ENCODE measurements at regions not wholly inside any gene's neighbourhood (a gene's known extent, or its start where the extent isn't known, plus 50 kb on each side); places are given as distances from the start of the nearest gene placed in this dataset.

DNA sequence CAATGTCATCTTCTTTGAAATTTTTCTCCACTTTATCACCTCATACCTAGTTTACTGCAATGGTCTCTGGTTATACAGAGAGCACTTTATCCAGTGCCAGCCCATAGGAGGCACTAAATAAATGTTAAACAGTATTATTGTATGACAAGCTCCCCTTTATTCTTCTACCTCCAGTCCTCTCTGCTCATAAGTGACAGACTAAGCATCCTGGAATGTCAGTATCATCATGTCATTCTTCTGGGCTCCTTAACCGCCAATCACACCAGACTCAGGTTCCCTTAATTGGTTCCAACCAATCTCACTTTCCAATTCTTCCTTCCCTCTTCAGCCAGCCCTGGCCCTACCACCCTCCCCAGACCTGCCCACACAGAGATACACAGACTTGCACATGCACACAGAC lies 93.1 kb downstream of the RPL27A start:
- H3K27me3 ChIP-seq: no peaks in the 10 kb centered on the region
- no peaks in the 10 kb centered on the region for H3K9me3 ChIP-seq (ENCODE audit: low read depth)
- H3K36me3 ChIP-seq (replicated peaks; ENCODE audit: insufficient read depth, low read depth): no peaks in the 10 kb centered on the region
- no peak for DNase-seq (ENCODE audit: low spot score)
- peaks cover 19% of the 10 kb centered on the region for H3K4me1 ChIP-seq (ENCODE audit: insufficient read depth)
- peaks cover 44% of the 10 kb centered on the region for H3K79me2 ChIP-seq
- H3K27ac ChIP-seq: peak overlapping the region; percentile 31
- H3K9me2 ChIP-seq (replicated peaks; ENCODE audit: insufficient read depth): no peaks in the 10 kb centered on the region
- no peak overlapping the region for H3K4me3 ChIP-seq
- 92% methylated on average over 1 of the region's 1 CpG for WGBS (ENCODE audit: low lambda C conversion rate, missing lambda C conversion rate)
- H3K4me2 ChIP-seq: no peak overlapping the region
- no peaks in the 10 kb centered on the region for H4K20me1 ChIP-seq (ENCODE audit: insufficient read depth, poor library complexity, severe bottlenecking)
- no peak overlapping the region for H2AFZ ChIP-seq
- TF ChIP-seq EZH2phosphoT487 (IDR thresholded peaks at IDR 0.05; ENCODE audit: low read depth, severe bottlenecking, unreplicated experiment) (no peak), EZH2 (IDR thresholded peaks at IDR 0.05; ENCODE audit: borderline replicate concordance) (no peak)
- TF ChIP-seq, protein P1, sequence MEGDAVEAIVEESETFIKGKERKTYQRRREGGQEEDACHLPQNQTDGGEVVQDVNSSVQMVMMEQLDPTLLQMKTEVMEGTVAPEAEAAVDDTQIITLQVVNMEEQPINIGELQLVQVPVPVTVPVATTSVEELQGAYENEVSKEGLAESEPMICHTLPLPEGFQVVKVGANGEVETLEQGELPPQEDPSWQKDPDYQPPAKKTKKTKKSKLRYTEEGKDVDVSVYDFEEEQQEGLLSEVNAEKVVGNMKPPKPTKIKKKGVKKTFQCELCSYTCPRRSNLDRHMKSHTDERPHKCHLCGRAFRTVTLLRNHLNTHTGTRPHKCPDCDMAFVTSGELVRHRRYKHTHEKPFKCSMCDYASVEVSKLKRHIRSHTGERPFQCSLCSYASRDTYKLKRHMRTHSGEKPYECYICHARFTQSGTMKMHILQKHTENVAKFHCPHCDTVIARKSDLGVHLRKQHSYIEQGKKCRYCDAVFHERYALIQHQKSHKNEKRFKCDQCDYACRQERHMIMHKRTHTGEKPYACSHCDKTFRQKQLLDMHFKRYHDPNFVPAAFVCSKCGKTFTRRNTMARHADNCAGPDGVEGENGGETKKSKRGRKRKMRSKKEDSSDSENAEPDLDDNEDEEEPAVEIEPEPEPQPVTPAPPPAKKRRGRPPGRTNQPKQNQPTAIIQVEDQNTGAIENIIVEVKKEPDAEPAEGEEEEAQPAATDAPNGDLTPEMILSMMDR (IDR thresholded peaks at IDR 0.05; ENCODE audit: poor library complexity): no peak

DNA sequence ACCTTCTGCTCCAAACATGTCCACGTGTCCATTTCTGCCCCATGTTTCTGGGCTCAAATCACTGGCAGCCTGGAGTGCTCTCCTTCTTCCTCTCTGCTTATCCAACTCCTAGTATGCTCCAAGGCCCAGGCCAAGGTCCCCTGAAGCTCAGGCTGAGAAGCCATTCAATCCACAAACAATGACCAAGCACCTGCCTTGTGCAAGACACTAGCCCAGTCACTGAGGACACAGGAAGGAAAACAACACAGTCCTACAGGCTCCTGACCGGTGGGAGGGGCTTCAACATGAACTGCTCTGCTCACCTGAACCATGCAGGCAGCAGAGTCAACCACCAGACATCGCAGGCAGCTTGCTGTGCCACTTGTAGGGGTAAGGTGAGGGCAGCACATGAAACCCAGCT lies 93.6 kb downstream of the RPL27A start:
- H3K27me3 ChIP-seq: no peaks in the 10 kb centered on the region
- H3K9me2 ChIP-seq (replicated peaks; ENCODE audit: insufficient read depth): no peaks in the 10 kb centered on the region
- H3K36me3 ChIP-seq (replicated peaks; ENCODE audit: insufficient read depth, low read depth): no peaks in the 10 kb centered on the region
- H3K27ac ChIP-seq: peak overlapping the region; percentile 31
- 90% methylated on average over 3 of the region's 3 CpGs for WGBS (ENCODE audit: low lambda C conversion rate, missing lambda C conversion rate)
- H3K9me3 ChIP-seq (ENCODE audit: low read depth): no peaks in the 10 kb centered on the region
- TF ChIP-seq, protein P1 (IDR thresholded peaks at IDR 0.05; ENCODE audit: poor library complexity): no peak
- TF ChIP-seq EZH2phosphoT487 (IDR thresholded peaks at IDR 0.05; ENCODE audit: low read depth, severe bottlenecking, unreplicated experiment) (no peak), EZH2 (IDR thresholded peaks at IDR 0.05; ENCODE audit: borderline replicate concordance) (no peak)
- DNase-seq (ENCODE audit: low spot score): peak; percentile 56
- peaks cover 19% of the 10 kb centered on the region for H3K4me1 ChIP-seq (ENCODE audit: insufficient read depth)
- H4K20me1 ChIP-seq (ENCODE audit: insufficient read depth, poor library complexity, severe bottlenecking): no peaks in the 10 kb centered on the region
- no peak overlapping the region for H2AFZ ChIP-seq
- peaks cover 45% of the 10 kb centered on the region for H3K79me2 ChIP-seq
- H3K4me3 ChIP-seq: no peak overlapping the region
- H3K4me2 ChIP-seq: no peak overlapping the region

DNA sequence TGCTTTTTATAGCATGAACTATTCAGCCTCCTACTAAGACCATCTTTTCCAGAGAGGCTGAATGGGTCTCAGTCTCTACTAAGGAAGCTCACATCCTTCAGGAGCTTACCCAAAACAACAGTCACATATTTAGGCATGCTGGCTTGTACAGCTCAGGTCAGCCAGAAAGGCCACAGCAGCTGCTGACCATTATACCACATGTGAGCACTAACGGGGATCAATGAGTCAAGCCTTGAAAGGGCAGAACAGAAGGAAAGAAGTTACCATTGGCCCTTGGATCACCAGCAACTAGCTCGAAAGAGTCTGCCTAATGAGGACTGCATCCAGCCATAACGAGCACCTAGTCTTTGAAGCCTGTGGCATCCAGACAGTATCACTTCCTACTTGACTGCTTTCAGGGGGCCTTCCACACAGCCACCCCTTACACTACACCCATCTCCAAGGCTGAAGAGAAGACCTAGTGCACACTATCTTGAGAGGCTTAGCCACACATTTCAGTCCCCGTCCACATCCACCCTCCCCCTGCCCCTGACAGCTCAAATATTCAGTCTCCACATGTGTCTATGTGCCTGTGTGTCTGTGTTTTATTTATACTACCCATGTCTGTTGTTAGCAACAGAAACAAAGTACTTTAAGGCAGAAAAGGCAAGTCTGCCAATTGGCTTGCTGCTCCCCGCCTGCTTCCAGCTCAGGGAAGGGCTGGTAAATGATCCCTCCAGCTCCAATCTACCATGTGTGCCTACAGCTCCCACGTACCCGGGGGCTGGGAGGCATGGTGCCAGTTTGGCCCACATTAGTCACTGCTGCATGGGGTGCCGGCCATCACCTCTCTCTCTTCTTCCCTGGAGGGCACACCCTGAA lies 95.5 kb downstream of the RPL27A start:
- no peaks in the 10 kb centered on the region for H3K9me2 ChIP-seq (replicated peaks; ENCODE audit: insufficient read depth)
- peaks cover 48% of the 10 kb centered on the region for H3K79me2 ChIP-seq
- H3K9me3 ChIP-seq (ENCODE audit: low read depth): no peaks in the 10 kb centered on the region
- H4K20me1 ChIP-seq (ENCODE audit: insufficient read depth, poor library complexity, severe bottlenecking): no peaks in the 10 kb centered on the region
- no peak for TF ChIP-seq EZH2phosphoT487 (IDR thresholded peaks at IDR 0.05; ENCODE audit: low read depth, severe bottlenecking, unreplicated experiment)
- no peak for TF ChIP-seq EZH2 (IDR thresholded peaks at IDR 0.05; ENCODE audit: borderline replicate concordance)
- TF ChIP-seq, protein P1 (IDR thresholded peaks at IDR 0.05; ENCODE audit: poor library complexity): no peak
- no peak overlapping the region for H3K4me2 ChIP-seq
- no peaks in the 10 kb centered on the region for H3K36me3 ChIP-seq (replicated peaks; ENCODE audit: insufficient read depth, low read depth)
- peaks cover 19% of the 10 kb centered on the region for H3K4me1 ChIP-seq (ENCODE audit: insufficient read depth)
- no peak overlapping the region for H2AFZ ChIP-seq
- H3K4me3 ChIP-seq: no peak overlapping the region
- no peaks in the 10 kb centered on the region for H3K27me3 ChIP-seq
- peak overlapping the region; percentile 54 for H3K27ac ChIP-seq
- peak; percentile 53 for DNase-seq (ENCODE audit: low spot score)
- 75% methylated on average over 8 of the region's 8 CpGs for WGBS (ENCODE audit: low lambda C conversion rate, missing lambda C conversion rate)

Measured in hepatocyte (in vitro differentiated cells).